HepG2 (cell line): ENCODE measurements at regions not wholly inside any gene's neighbourhood (a gene's known extent, or its start where the extent isn't known, plus 50 kb on each side); places are given as distances from the start of the nearest gene placed in this dataset.

Source experiments
- ATAC-seq: fragments of 200-7000 bp; cut with Tn5 transposase; 3 replicates; pipeline ENCODE4 v1.9.1; 2020; ENCODE audit warnings: mild to moderate bottlenecking, moderate library complexity
- BruUV-seq: library from RNA; stranded (reverse); fragments of 400-500 nt; replicated peaks from 2 replicates; lab custom pipeline; 2021; lab: Mats Ljungman, UMichigan
- CTCF ChIA-PET: fragments of 300-600 bp; formaldehyde crosslinking; extraction: SDS; loops from one replicate; lab custom pipeline; 2021; ENCODE audit warnings: low total read pairs, inconsistent platforms, low intra/inter-chr PET ratio; lab: Yijun Ruan, JAX
- POLR2A ChIA-PET: fragments of 350-600 bp; sonication (Branson Sonifier 250); formaldehyde crosslinking; loops from one replicate; lab custom pipeline; 2020; ENCODE audit warnings: antibody characterized with exemption, inconsistent platforms; lab: Yijun Ruan, JAX
- DNase-seq: peaks from one replicate; pipeline ENCODE4 v3.0.0-alpha.2; 2015; ENCODE audit warnings: low spot score
- FAIRE-seq: peaks from 3 replicates; lab custom pipeline; 2011; peaks lifted over from hg19 to GRCh38; lab: Jason Lieb, UNC
- H2AFZ ChIP-seq: one replicate; pipeline ENCODE4 v1.6.1; 2011; ENCODE audit warnings: low read length, inconsistent platforms
- H3K27ac ChIP-seq: fragments of 300-600 bp; 3 replicates; pipeline ENCODE4 v1.8.0; 2011; ENCODE audit warnings: mixed run types, mild to moderate bottlenecking, mixed read lengths, low read length, inconsistent platforms; ENCODE audit not compliant: insufficient read depth; ENCODE audit errors: extremely low read length
- H3K27me3 ChIP-seq, 2 experiments: fragments of 200-600 bp in 1 of 2; 2 replicates in 1 of 2; 3 replicates in 1 of 2; pipeline versions ENCODE4 v1.6.0 to v1.8.0; 2011; ENCODE audit warnings: low read length in 2 of 2, mild to moderate bottlenecking in 2 of 2, moderate library complexity in 2 of 2, inconsistent platforms in 1 of 2; ENCODE audit not compliant: insufficient read depth in 2 of 2, control insufficient read depth in 1 of 2
- H3K36me3 ChIP-seq, 2 experiments: fragments of 200-600 bp in 1 of 2; replicated peaks in 1 of 2; 2 replicates in 1 of 2; 3 replicates in 1 of 2; pipeline versions ENCODE4 v1.5.1 to v1.8.0; 2011; ENCODE audit warnings: low read length in 2 of 2, inconsistent platforms in 1 of 2; ENCODE audit not compliant: insufficient read depth in 2 of 2, control insufficient read depth in 1 of 2
- H3K4me1 ChIP-seq: 2 replicates; pipeline ENCODE4 v1.5.1; 2012; ENCODE audit warnings: low read length, inconsistent platforms; ENCODE audit not compliant: insufficient read depth
- H3K4me2 ChIP-seq: 2 replicates; pipeline ENCODE4 v1.6.0; 2011; ENCODE audit warnings: low read depth, low read length, inconsistent platforms
- H3K4me3 ChIP-seq, 3 experiments: fragments of 200-600 bp in 1 of 3; sonication (generic), shearing (Covaris generic) in 1 of 3; replicated peaks in 1 of 3; 2 replicates each; pipeline ENCODE4 v1.5.1; 2011 to 2016; ENCODE audit warnings: low read length in 3 of 3, inconsistent platforms in 2 of 3, low read depth in 2 of 3, mild to moderate bottlenecking in 2 of 3, control low read depth in 1 of 3, mixed read lengths in 1 of 3; ENCODE audit not compliant: insufficient read depth in 1 of 3
- H3K79me2 ChIP-seq: one replicate; pipeline ENCODE4 v1.6.1; 2011; ENCODE audit warnings: low read length, inconsistent platforms; ENCODE audit not compliant: insufficient read depth
- H3K9ac ChIP-seq: 2 replicates; pipeline ENCODE4 v1.6.0; 2011; ENCODE audit warnings: mild to moderate bottlenecking, low read depth, low read length, inconsistent platforms; ENCODE audit not compliant: insufficient read depth
- H3K9me3 ChIP-seq: 2 replicates; pipeline ENCODE4 v1.5.1; 2012; ENCODE audit warnings: mild to moderate bottlenecking, low read length
- H4K20me1 ChIP-seq: 2 replicates; pipeline ENCODE4 v1.6.0; 2011; ENCODE audit warnings: inconsistent platforms, mild to moderate bottlenecking, low read length, moderate library complexity; ENCODE audit not compliant: insufficient read depth
- MTA1 ChIP-seq: sonication (generic); formaldehyde crosslinking; IDR thresholded peaks from 2 replicates; pipeline ENCODE4 v1.4.0; 2020; ENCODE audit warnings: missing genetic modification reagents, mild to moderate bottlenecking, borderline replicate concordance
- ZNF530 ChIP-seq: sonication (generic); formaldehyde crosslinking; IDR thresholded peaks from 2 replicates; pipeline ENCODE4 v1.5.0; 2020; ENCODE audit warnings: low read depth, mild to moderate bottlenecking, missing genetic modification reagents
- WGBS: methylation state at CpG from one replicate; pipeline ENCODE4 v1.1.6; 2017; ENCODE audit warnings: low lambda C conversion rate; 5-methylcytosine and 5-hydroxymethylcytosine counted together
- in situ Hi-C: cut with HindIII; loops from 2 replicates; pipeline ENCODE4 v1.10.0; 2017; ENCODE audit warnings: low pct_unique_long_range_greater_than_20kb; ENCODE audit not compliant: extremely low pct_ligation_motif_present
- intact Hi-C: fragments of 100-400 bp; cut with micrococcal nuclease; formaldehyde crosslinking; loops from one replicate; pipeline ENCODE4 v1.10.0; 2022; ENCODE audit not compliant: unreplicated experiment

- no peak for FAIRE-seq
- TF ChIP-seq MTA1 = no peak
Measured at GRCh38 chrX:9252182-9252581, 212.7 kb upstream of the TBL1X start.

GRCh38 chrX:9253211-9253610, 211.6 kb upstream of the TBL1X start:
- Histone ChIP-seq H3K79me2 (no peaks in the 10 kb centered on the region), H3K4me1 (no peaks in the 10 kb centered on the region), H3K9me3 (no peaks in the 10 kb centered on the region), H4K20me1 (no peaks in the 10 kb centered on the region), H3K4me3 (no peak overlapping the region), H3K4me2 (no peak overlapping the region), H3K36me3 (no peaks in the 10 kb centered on the region), H3K27me3 (no peaks in the 10 kb centered on the region), H3K9ac (no peak overlapping the region), H3K27ac (no peak overlapping the region), H2AFZ (no peak overlapping the region)
- no peak for TF ChIP-seq ZNF530 (CRISPR knock-in tag)
- intact Hi-C loops (no loop called here), in situ Hi-C loops (no loop called here)
- ATAC-seq (no peak), DNase-seq (no peak), FAIRE-seq (no peak)
- WGBS = 8% methylated on average over 2 of the region's 2 CpGs
- BruUV-seq = no TSS peak
- ChIA-PET POLR2A (no interaction called here), CTCF (no interaction called here)

More at GRCh38 chrX:9252182-9252581, 212.7 kb upstream of the TBL1X start:
- no peaks in the 10 kb centered on the region for H3K4me1 ChIP-seq
- intact Hi-C loops = no loop called here
- DNase-seq (no peak), ATAC-seq (no peak)
- 0% methylated on average over 4 of the region's 4 CpGs for WGBS
- no peak overlapping the region for H3K9ac ChIP-seq
- no peak overlapping the region for H2AFZ ChIP-seq
- POLR2A ChIA-PET = no interaction called here
- H3K36me3 ChIP-seq = no peaks in the 10 kb centered on the region
- H3K79me2 ChIP-seq = no peaks in the 10 kb centered on the region
- no peak overlapping the region for H3K27ac ChIP-seq
- H3K27me3 ChIP-seq = no peaks in the 10 kb centered on the region
- no peak overlapping the region for H3K4me3 ChIP-seq
- H3K4me2 ChIP-seq = no peak overlapping the region
- CTCF ChIA-PET = no interaction called here
- BruUV-seq = no TSS peak
- in situ Hi-C loops = no loop called here
- no peaks in the 10 kb centered on the region for H4K20me1 ChIP-seq
- no peaks in the 10 kb centered on the region for H3K9me3 ChIP-seq
